ENCODE measurements at regions not wholly inside any gene's neighbourhood (a gene's known extent, or its start where the extent isn't known, plus 50 kb on each side); places are given as distances from the start of the nearest gene placed in this dataset.

- H3K27me3 Mint-ChIP-seq (ENCODE audit: low read depth) = peaks cover 16% of the 10 kb centered on the region
- no peaks in the 10 kb centered on the region for H3K4me1 Mint-ChIP-seq
- no peak overlapping the region for H3K4me3 Mint-ChIP-seq
- no peaks in the 10 kb centered on the region for H3K36me3 Mint-ChIP-seq (ENCODE audit: low read depth)
- no peaks in the 10 kb centered on the region for H3K9me3 Mint-ChIP-seq
- no peak for TF ChIP-seq CTCF (conservative IDR thresholded peaks at IDR 0.05)
- H3K27ac Mint-ChIP-seq (ENCODE audit: unreplicated experiment) = no peak overlapping the region
- DNase-seq (ENCODE audit: low read depth, low spot score) = no peak
Observed at GRCh38 chr5:6224406-6224805, 153.9 kb downstream of the MED10 start.

GRCh38 chr5:6222899-6223298, 155.4 kb downstream of the MED10 start:
- no peaks in the 10 kb centered on the region for H3K9me3 Mint-ChIP-seq
- TF ChIP-seq CTCF (conservative IDR thresholded peaks at IDR 0.05) = no peak
- no peak for DNase-seq (ENCODE audit: low read depth, low spot score)
- H3K4me1 Mint-ChIP-seq = no peaks in the 10 kb centered on the region
- H3K27ac Mint-ChIP-seq (ENCODE audit: unreplicated experiment) = no peak overlapping the region
- H3K27me3 Mint-ChIP-seq (ENCODE audit: low read depth) = peaks cover 5% of the 10 kb centered on the region
- H3K4me3 Mint-ChIP-seq = no peak overlapping the region
- H3K36me3 Mint-ChIP-seq (ENCODE audit: low read depth) = no peaks in the 10 kb centered on the region

- no peak overlapping the region for H3K27ac Mint-ChIP-seq (ENCODE audit: unreplicated experiment)
- H3K27me3 Mint-ChIP-seq (ENCODE audit: low read depth) = peaks cover 5% of the 10 kb centered on the region
- no peak overlapping the region for H3K4me3 Mint-ChIP-seq
- no peaks in the 10 kb centered on the region for H3K4me1 Mint-ChIP-seq
- no peaks in the 10 kb centered on the region for H3K9me3 Mint-ChIP-seq
- no peak for DNase-seq (ENCODE audit: low read depth, low spot score)
- TF ChIP-seq CTCF (conservative IDR thresholded peaks at IDR 0.05) = no peak
- no peaks in the 10 kb centered on the region for H3K36me3 Mint-ChIP-seq (ENCODE audit: low read depth)
Observed at GRCh38 chr5:6222121-6222520, 156.2 kb downstream of the MED10 start.

GRCh38 chr5:6221141-6221626, 157.2 kb downstream of the MED10 start:
- no peak for TF ChIP-seq CTCF (conservative IDR thresholded peaks at IDR 0.05)
- H3K27ac Mint-ChIP-seq (ENCODE audit: unreplicated experiment) = no peak overlapping the region
- H3K9me3 Mint-ChIP-seq = peaks cover under 1% of the 10 kb centered on the region
- no peaks in the 10 kb centered on the region for H3K36me3 Mint-ChIP-seq (ENCODE audit: low read depth)
- no peak for DNase-seq (ENCODE audit: low read depth, low spot score)
- H3K4me1 Mint-ChIP-seq = no peaks in the 10 kb centered on the region
- H3K4me3 Mint-ChIP-seq = no peak overlapping the region
- peaks cover 2% of the 10 kb centered on the region for H3K27me3 Mint-ChIP-seq (ENCODE audit: low read depth)

- Mint-ChIP-seq H3K36me3 (ENCODE audit: low read depth) (no peaks in the 10 kb centered on the region), H3K27ac (ENCODE audit: unreplicated experiment) (no peak overlapping the region), H3K9me3 (peaks cover 2% of the 10 kb centered on the region), H3K4me1 (no peaks in the 10 kb centered on the region), H3K4me3 (no peak overlapping the region), H3K27me3 (ENCODE audit: low read depth) (no peaks in the 10 kb centered on the region)
- TF ChIP-seq CTCF (conservative IDR thresholded peaks at IDR 0.05) = no peak
- no peak for DNase-seq (ENCODE audit: low read depth, low spot score)
Observed at GRCh38 chr5:6220346-6221088, 157.8 kb downstream of the MED10 start.
